ENCODE measurements at regions not wholly inside any gene's neighbourhood (a gene's known extent, or its start where the extent isn't known, plus 50 kb on each side); places are given as distances from the start of the nearest gene placed in this dataset.
"Not testable (repeated sequence)": the region's sequence is repeated elsewhere in the genome, so short reads cannot be mapped to it uniquely, and the experiment has no call there.

GRCh38 chr20:39960522-39961428, 728.3 kb downstream of the MAFB start:
- TF ChIP-seq CTCF (IDR thresholded peaks at IDR 0.05) = no peak
- ATAC-seq (ENCODE audit: low FRiP score) = peak; percentile 32
- DNase-seq (ENCODE audit: low spot score) = no peak

- not testable (repeated sequence) for DNase-seq (ENCODE audit: low spot score); ATAC-seq (ENCODE audit: low FRiP score)
These were observed 731.1 kb downstream of the MAFB start for GRCh38 chr20:39957911-39958310.

GRCh38 chr20:39954621-39955020, 734.4 kb downstream of the MAFB start:
- ATAC-seq (ENCODE audit: low FRiP score) (no peak), DNase-seq (ENCODE audit: low spot score) (no peak)
- no peak for TF ChIP-seq CTCF (IDR thresholded peaks at IDR 0.05)

- no peak for TF ChIP-seq CTCF (IDR thresholded peaks at IDR 0.05)
- DNase-seq (ENCODE audit: low spot score) (no peak), ATAC-seq (ENCODE audit: low FRiP score) (no peak)
These were observed 742.1 kb downstream of the MAFB start for GRCh38 chr20:39946931-39947330.

GRCh38 chr20:39946053-39946810, 742.8 kb downstream of the MAFB start:
- no peak for TF ChIP-seq CTCF (IDR thresholded peaks at IDR 0.05)
- no peak for ATAC-seq (ENCODE audit: low FRiP score)

GRCh38 chr20:39944861-39945260, 744.2 kb downstream of the MAFB start:
- no peak for TF ChIP-seq CTCF (IDR thresholded peaks at IDR 0.05)
- no peak for ATAC-seq (ENCODE audit: low FRiP score)
- DNase-seq (ENCODE audit: low spot score) = no peak

More at GRCh38 chr20:39946053-39946810, 742.8 kb downstream of the MAFB start:
- DNase-seq (ENCODE audit: low spot score) = no peak

GRCh38 chr20:39943336-39943735, 745.7 kb downstream of the MAFB start:
- DNase-seq (ENCODE audit: low spot score) (no peak), ATAC-seq (ENCODE audit: low FRiP score) (no peak)
- TF ChIP-seq CTCF (IDR thresholded peaks at IDR 0.05) = no peak

Data from omental fat pad (tissue), 3 donors.